GM19239 (cell line): ENCODE measurements at regions not wholly inside any gene's neighbourhood (a gene's known extent, or its start where the extent isn't known, plus 50 kb on each side); places are given as distances from the start of the nearest gene placed in this dataset.
"Not testable (repeated sequence)": the region's sequence is repeated elsewhere in the genome, so short reads cannot be mapped to it uniquely, and the experiment has no call there.

Experiments used
- DNase-seq: peaks from one replicate; pipeline ENCODE4 v3.0.0; 2011; ENCODE audit warnings: low spot score; ENCODE audit not compliant: insufficient read length
- FAIRE-seq: peaks from 2 replicates; lab custom pipeline; 2011; peaks lifted over from hg19 to GRCh38; lab: Jason Lieb, UNC

DNA sequence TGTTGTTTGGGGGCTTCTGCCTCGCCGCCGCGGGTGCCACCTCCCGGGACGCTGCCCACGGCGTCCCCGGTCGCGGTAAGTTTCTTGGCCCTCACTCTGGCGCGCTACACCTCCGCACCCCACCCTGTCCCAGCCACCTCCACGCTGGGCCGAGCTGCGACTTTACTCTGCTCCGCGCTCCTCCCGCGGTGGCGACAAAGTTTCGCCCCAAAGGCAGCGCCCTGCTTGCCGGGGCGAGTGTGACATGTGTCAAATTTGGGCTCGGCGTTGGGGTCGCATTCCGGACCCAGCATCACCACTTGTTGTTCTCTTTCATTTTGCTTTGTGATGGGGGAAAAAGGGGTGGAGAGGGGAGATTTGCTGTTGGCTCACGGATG lies 167.7 kb upstream of the PPP1R3A start:
- no peak for DNase-seq

DNA sequence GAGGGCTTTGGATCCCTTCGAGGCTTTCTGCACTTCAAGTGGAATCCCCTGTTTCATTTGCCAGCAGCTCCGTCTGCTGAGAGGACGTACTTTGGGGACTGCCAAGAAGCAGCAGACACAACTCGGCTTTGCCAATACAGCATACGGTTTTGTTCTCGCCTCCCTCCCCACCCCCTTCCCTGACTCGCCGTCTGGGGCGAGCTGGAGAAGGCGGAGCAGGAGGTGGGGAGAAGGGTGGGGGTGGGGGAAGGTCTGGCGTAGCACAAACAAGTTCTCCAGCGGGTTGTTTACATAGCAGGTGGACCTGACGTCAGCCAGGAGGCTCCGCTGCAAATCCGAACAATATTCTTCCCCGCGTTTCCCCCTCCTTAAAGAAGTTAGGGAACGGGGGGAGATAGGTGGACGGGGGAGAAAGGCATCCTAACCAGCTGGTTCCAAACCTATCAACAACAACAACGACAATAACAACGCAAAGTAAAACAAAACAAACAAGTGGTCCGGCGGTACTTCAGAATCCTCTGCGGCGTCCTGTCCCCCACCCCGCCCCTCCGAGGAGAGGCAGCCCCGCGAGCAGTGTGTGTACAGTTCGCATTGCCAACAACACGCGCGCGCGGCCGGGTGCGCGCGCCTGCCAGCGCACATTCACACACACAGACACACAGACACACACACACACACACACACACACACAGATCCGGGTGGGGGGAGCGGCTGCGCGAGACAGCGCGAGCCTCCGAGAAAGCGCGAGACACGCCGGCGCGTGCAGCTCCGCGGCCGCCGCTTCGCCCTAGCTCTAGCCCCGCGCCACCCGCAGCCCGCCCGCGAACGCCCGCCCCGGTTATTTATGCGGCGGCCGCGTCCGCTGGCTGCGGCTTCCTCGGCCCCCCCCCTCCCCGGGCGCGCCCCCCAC lies 167.0 kb upstream of the PPP1R3A start:
- DNase-seq (no peak), FAIRE-seq (no peak)

More for the DNA sequence above, 167.7 kb upstream of the PPP1R3A start:
- FAIRE-seq: no peak

DNA sequence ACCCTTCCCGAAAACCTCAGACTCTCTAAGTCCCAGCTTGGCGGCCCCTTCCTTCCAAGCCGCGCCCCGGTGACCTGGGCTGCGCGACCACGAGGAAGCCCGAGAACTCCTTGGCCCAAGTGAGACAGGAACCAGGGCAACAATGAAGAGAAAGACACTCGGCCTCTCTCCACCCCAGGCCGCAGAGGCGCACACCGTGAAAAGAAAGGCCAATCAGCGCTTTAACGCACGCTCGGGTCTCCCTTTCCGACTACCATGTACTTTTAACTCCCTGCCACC lies 166.4 kb upstream of the PPP1R3A start:
- FAIRE-seq: no peak
- DNase-seq: no peak

DNA sequence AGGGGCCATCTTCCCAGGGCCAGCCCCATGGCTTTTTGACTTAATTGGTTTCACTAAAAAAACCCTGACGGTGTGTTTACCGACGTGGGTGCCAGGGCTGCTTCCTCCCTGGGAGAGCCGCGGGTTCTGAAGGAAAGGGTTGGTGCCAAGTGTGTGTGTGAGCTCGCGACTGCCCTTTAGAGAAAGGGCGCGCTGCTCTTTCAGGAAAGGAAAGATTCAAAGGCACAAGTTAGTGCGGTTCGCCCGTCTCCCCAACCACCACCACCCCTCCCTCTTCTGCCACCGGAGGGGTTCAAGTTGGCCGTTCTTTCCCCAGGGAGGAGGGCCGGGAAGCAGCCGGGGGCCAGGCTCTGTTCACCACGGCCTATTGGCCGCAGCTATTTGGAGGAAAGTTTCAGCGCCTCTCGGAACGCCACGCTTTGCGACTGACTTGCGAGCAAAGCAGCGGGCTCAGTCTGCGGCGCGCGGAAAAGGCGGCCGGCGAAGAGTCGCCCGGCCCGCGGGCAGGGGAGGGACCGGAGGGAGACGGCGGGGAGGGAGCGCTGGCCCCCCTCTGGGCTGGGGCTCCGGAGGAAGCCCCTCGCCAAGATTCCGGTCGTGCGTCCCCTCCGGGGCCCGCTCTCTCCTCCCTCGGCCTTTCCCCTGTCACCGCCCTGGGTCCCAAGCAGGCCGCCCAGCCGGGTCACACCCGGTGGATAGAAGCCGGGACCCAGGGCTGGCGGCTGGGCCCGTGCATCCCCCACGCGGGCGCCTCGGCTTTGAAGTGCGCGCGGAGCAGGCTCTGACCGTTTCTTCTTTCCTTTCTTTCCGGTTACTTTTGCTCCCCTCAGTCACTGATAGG lies 165.9 kb upstream of the PPP1R3A start:
- FAIRE-seq (no peak), DNase-seq (no peak)

DNA sequence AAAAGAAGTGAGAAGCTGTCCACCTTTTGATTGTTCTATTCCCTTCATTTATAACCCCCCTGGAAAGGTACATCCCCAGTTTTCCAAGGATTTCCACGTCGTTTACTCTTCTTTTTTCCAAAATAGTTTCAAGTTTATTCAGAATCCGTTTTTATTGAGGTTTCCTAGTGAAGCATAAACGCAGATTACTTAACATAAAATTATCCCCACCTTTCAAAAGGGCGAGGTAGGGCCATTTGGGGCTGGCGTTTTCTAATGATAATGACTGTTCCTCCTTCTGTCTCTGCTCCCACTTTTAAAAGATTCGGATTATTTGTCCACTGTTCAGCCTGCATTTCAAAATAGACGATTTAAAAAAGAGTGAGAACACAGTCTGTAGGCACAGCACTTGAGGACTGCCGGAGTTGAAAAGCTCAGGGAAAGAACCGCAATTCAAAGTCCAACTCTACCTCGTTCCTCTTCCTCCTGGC lies 165.2 kb upstream of the PPP1R3A start:
- DNase-seq (no peak), FAIRE-seq (no peak)

DNA sequence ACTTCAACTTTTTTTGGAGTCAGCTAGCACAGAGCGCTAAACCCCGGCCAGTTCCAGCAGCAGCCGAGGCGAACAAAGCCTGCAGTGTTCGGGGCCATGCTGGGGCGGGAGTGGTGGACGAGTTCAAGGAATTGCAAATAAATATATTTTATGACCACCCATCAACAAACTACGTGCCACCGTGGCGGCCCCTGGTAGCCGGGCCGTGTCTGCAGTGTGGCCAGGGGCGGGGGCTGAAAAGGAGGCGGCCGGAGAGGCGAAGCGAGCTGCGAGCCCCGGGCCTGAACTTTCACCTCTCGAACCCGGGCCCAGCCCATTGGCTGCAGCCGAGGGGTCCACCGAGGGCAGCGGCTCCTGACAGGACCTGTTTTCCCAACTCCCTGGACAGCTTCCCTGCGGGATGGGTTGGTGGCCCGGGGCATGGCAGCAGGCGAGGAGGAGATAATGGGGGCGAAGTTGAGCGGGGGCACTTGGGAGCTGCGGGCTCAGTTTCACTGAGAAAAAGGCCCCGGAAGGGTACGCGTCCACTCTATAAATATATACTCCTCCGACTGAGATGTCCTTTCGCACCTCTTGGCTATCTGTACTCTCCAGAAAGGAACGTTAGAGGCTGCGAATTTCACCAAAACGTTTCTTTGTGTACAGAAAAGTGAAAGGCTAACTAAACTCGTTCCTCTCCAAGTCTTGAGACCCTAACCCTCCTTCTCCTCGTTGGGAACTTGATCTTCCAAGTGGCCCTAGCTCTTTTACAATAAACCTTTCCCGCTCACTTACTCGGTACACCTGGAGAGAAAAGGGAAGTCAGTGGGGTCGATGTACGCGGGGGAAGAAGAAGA lies 164.6 kb upstream of the PPP1R3A start:
- FAIRE-seq (no peak), DNase-seq (no peak)

DNA sequence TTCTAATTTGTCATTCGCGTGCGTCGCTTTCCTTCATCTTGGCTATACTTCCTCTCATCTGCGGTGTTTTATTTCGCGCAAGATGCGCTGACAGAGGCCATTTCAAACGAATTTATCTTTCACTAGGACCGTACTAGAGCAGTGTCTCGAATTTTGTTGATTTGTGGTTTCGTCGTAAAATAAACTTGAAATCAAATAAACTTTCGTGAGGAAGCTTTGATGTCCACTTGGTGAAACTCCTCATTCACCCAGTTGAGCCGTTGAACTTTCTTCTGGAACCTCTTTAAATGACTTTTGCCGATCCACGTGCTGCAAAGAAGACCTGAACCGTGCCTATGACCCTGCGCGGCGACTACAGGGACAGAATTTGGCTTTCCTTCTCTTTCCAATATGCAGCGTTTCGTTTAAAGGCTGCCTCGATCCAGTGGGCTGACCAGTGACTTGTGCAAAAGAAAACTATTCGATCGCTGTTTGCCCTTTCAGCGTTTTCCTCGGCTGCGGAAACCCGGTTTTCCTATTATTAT lies 163.9 kb upstream of the PPP1R3A start:
- FAIRE-seq (no peak), DNase-seq (no peak)

DNA sequence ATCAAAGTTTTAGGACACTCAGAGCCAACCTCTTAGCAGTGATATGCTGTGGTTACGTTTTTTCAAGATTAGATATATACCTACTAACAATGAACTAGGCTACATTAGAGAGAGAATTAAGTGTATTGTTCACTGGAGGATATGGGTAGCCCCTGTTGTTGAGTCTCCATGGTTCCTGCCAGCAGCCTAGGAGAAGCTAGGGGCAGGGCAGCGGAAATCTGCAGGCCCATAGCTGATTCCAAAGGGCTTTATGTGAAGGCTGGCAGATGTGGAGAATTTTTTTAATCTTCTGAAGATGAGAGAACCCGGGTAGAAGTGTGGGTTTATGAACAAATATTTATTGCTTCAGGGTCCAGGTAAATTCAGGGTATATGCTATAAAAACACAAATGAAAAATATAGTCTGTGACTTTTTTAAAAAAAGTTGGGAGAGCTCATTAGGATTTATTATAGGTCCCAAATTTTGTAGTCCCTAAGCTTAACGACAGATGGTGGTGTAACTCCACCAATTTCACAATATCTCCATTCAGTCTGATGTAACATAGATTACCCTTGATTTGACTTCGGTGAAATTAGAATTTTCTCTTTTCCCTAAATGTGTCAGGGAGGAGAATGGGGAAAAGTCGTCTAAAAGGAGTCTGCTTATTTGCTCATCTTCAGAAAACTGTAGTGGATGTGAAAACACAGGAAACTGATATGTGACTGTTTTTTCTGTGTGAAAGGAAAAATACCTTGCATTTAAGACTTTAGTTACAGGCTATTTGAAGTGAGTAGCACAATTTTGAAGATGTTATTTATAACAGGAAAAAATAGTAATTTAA lies 163.0 kb upstream of the PPP1R3A start:
- DNase-seq: no peak

DNA sequence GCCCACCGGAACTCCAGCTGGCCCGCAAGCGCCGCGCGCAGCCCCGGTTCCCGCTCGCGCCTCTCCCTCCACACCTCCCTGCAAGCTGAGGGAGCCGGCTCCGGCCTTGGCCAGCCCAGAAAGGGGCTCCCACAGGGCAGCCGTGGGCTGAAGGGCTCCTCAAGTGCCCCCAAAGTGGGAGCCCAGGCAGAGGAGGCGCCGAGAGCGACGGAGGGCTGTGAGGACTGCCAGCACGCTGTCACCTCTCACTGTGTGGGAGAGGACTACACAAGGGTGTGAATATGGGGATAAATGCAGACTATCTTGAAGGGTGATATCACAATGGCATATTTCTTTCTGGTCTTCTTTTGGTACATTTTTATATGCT lies 158.3 kb upstream of the PPP1R3A start:
- not testable (repeated sequence) for FAIRE-seq, DNase-seq

More for the DNA sequence above, 163.0 kb upstream of the PPP1R3A start:
- FAIRE-seq: no peak

DNA sequence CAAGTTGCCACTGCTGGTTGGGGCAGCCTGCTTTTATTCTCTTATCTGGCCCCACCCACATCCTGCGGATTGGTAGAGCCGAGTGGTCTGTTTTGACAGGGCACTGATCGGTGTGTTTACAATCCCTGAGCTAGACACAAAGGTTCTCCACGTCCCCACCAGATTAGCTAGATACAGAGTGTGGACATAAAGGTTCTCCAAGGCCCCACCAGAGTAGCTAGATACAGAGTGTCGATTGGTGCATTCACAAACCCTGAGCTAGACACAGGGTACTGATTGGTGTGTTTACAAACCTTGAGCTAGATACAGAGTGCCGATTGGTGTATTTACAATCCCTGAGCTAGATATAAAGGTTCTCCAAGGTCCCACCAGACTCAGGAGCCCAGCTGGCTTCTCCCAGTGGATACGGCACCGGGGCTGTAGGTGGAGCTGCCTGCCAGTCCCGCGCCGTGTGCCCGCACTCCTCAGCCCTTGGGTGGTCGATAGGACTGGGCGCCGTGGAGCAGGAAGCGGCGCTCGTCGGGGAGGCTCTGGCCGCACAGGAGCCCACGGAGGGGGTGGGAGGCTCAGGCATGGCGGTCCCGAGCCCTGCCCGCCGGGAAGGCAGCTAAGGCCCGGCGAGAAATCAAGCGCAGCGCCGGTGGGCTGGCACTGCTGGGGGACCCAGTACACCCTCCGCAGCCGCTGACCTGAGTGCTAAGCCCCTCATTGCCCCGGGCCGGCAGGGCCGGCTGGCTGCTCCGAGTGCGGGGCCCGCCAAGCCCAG lies 157.8 kb upstream of the PPP1R3A start:
- FAIRE-seq: not testable (repeated sequence)

DNA sequence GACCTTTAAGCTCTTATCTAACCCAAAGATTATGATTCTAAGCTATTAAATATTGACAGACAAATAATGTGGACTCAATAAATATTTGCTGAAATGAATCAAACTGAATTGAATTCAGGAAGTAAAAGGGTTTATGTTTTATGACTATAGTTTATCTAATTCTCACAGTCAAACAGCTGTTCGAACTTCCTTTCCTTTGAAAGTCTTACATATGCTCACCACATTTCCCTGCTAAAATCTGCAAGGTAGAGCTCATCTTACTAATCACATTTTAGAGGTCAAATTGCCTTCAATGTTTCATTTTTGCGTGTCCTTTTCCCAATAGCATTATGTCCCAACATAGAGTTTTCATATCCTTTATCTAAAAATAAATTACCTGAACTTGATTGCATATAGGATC lies 154.9 kb upstream of the PPP1R3A start:
- DNase-seq (no peak), FAIRE-seq (no peak)

More for the DNA sequence above, 157.8 kb upstream of the PPP1R3A start:
- not testable (repeated sequence) for DNase-seq

DNA sequence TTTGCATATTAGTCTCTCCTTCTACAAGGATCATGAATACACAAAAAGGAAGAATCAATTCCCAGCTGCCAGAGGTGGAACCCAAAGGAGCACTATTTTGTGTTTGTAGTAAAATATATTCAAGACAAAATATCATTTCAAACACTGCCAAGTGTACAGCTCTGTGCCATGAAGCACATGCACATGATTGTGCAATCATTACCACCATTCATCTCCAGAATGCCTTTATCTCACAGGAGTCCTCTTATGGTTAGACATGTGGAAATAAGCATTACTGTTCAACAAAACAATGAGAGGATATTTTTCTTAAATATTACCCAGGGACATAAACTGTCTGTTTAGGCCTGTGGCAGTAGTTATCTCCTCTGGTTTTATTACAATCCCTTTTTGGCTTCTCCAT lies 151.4 kb upstream of the PPP1R3A start:
- DNase-seq (no peak), FAIRE-seq (no peak)

DNA sequence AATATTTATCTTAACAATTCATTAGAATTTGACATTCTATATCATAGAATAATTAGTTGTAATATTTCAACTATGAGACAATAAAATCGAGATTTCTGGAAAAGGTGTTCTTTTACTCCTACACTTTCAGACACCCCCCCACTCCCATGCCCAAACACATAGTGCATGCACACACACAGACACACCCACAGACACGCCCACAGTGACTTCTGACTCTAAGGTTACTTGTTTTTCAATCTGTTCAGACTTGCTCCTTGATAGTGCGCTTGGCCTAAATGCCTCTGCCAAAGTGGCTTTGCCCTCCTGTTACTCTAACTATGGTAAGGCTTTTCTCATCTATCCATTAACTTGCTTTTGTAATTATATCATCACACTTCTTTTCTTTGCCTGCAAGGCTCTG lies 144.0 kb upstream of the PPP1R3A start:
- FAIRE-seq: no peak
- DNase-seq: no peak

DNA sequence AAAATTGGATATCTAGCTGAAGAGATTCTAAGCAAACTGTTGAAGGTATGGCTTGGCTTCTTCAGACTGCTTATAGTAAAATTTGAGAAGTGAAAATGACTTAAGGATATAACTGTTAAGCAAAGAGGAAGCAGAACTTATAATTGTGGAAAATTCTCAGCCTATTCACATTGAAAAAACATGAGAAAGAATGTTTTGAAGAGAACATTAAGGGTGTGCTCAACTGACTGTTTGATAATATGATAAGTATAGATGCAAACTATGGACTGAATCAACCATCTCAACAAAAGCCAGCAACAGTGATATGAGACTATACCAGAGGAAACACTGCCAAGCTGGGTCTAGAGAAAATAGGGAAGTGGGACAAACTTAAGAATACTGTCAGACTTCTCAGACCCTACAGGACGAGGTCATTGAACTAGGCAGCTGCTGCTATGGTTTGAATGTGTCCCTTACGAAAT lies 133.1 kb upstream of the PPP1R3A start:
- peak; percentile 45 for FAIRE-seq
- DNase-seq: no peak

DNA sequence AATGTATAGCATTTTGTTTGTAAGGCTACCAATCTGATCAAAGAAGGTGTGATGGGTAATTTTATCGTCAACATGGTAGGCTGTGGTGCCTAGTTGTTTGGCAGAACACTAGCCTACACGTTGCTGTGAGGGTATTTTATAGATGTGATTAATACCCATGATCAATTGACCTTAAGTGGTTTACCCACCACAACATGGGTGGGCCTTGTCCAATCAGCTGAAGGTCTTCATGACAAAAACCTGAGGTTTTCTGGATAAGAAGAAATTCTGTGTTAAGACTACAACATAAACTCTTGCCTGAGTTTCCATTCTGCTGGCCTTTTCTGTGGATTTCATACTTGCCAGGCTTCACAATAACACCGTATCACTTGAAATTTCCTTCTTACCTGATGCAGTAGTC lies 131.8 kb upstream of the PPP1R3A start:
- no peak for DNase-seq
- FAIRE-seq: no peak

DNA sequence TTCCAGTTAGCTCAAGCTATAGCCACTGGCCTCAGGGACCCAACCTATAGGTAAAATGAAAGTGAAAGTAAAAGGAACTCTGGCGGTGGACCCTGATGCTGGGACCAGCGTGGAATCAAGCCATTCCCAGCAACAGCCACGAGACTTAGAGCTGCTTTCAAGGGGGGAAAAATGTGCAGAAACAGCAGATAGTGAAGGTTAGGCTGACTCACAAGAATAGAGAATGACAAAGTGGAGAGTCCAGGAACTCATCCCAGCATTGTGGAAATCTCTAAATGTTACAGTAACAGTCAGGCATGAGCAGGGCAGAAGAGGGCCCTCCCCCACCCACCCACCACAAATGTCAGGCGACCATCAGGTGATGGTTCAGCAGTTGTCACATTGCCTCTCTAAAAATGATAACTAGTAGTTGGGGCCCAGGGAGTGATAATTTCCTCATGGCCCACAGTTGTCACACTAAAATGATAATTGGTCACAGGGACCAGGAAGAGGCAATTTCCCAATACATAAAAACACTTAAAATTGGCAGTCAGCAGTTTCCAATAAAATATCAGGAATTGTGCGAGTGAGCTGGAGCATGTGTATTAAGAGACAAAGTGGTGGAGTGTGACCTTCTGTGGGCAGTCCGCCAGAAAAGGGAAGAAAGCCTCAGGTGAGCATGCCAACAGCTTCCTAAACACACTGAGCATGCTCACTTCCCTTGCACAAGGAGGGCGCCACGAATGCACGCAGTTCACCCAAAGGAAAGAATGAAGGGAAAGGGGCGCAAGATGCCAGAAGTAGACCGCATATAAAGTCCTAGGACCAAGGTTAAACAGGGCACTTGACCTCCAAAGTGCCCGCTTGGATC lies 129.8 kb upstream of the PPP1R3A start:
- FAIRE-seq (no peak), DNase-seq (peak; percentile 1)

DNA sequence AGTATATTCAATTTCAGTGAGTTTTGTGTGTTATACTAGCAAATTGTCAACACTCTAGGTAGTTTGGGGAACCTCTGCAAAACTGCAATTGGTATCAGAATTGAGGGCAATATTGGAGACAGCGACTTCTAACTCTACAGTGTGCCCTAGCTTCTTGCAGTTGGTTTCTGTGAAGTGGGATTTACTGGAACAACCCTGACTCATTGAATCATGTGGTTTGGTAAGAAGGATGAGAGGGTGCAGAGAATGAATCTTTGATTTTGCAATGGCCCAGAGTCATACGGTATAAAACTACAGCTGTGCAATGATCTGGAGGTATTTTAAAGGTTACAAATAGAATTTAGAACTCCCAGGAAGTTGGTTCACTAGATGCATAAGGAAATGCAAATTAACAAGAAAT lies 129.1 kb upstream of the PPP1R3A start:
- no peak for FAIRE-seq
- DNase-seq: no peak

DNA sequence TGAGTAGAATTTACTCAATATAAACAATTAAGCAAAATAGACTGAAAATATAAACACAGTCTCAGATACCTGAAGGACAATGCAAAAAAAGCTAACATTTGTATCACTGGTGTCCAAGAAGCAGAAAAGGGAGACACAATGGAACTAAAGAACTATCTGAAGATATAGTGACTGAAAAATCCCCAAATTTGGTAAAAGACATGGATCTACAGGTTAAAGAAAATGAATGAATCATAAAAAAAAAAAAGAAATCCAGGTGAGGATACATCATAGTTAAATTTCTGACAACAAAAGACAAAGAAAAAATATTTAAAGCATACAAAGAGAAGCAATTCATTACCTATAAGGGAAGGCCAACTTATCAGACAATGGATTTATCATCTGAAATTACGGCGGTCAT lies 114.7 kb upstream of the PPP1R3A start:
- DNase-seq (no peak), FAIRE-seq (no peak)
